NT2/D1 (cell line): ENCODE measurements at regions not wholly inside any gene's neighbourhood (a gene's known extent, or its start where the extent isn't known, plus 50 kb on each side); places are given as distances from the start of the nearest gene placed in this dataset.

Source experiments
- SUZ12 ChIP-seq: IDR thresholded peaks from 2 replicates; pipeline ENCODE4 v1.6.1; 2011; ENCODE audit not compliant: insufficient read length, insufficient read depth; ENCODE audit errors: extremely low read depth
- YY1 ChIP-seq: IDR thresholded peaks from 2 replicates; pipeline ENCODE4 v1.6.1; 2011; ENCODE audit not compliant: insufficient read length, insufficient read depth
- ZNF274 ChIP-seq: IDR thresholded peaks from 2 replicates; pipeline ENCODE4 v1.6.1; 2011; ENCODE audit warnings: mild to moderate bottlenecking, low read depth, low read length

GRCh38 chr13:29963089-29963488 is 112.7 kb upstream of the UBL3 start:
- TF ChIP-seq YY1 = no peak
- TF ChIP-seq ZNF274 = no peak
- TF ChIP-seq SUZ12 = no peak
